LNCAP (cell line): ENCODE measurements at regions not wholly inside any gene's neighbourhood (a gene's known extent, or its start where the extent isn't known, plus 50 kb on each side); places are given as distances from the start of the nearest gene placed in this dataset.

Source experiments
- TF ChIP-seq, protein P1 (sequence below): fragments of 450-650 bp; IDR thresholded peaks from 2 replicates; pipeline ENCODE4 v1.5.1; 2017; ENCODE audit warnings: mild to moderate bottlenecking

- TF ChIP-seq, protein P1, sequence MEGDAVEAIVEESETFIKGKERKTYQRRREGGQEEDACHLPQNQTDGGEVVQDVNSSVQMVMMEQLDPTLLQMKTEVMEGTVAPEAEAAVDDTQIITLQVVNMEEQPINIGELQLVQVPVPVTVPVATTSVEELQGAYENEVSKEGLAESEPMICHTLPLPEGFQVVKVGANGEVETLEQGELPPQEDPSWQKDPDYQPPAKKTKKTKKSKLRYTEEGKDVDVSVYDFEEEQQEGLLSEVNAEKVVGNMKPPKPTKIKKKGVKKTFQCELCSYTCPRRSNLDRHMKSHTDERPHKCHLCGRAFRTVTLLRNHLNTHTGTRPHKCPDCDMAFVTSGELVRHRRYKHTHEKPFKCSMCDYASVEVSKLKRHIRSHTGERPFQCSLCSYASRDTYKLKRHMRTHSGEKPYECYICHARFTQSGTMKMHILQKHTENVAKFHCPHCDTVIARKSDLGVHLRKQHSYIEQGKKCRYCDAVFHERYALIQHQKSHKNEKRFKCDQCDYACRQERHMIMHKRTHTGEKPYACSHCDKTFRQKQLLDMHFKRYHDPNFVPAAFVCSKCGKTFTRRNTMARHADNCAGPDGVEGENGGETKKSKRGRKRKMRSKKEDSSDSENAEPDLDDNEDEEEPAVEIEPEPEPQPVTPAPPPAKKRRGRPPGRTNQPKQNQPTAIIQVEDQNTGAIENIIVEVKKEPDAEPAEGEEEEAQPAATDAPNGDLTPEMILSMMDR, result no peak
Measured at GRCh38 chr17:13212860-13213259, 195.0 kb upstream of the ELAC2 start.

GRCh38 chr17:13209081-13209480 lies 191.3 kb upstream of the ELAC2 start:
- TF ChIP-seq, protein P1, result no peak

- TF ChIP-seq, protein P1, result no peak
Measured at GRCh38 chr17:13204607-13205237, 186.9 kb upstream of the ELAC2 start.

- TF ChIP-seq, protein P1, result no peak
Measured at GRCh38 chr17:13202835-13203234, 185.0 kb upstream of the ELAC2 start.

GRCh38 chr17:13200671-13201070 lies 182.8 kb upstream of the ELAC2 start:
- TF ChIP-seq, protein P1, result no peak

DNA sequence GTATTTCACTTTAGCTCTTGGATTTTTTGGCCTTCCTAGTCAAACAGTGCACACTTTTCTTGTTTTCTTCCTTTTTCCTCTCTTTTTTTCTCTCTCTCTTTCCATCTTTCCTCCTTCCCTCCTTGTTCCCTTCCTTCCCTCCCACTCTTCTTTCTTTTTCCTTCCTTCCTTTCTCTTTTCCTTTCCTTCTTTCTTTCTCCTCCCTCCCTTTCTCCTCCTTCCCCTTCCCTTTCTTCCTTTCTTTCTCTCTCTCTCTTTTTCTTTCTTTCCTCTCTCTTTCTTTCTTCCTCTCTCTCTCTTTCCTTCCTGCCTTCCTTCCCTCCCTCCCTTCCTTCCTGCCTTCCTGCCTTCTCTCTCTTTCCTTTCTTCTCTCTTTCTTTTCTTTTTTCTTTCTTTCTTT lies 181.6 kb upstream of the ELAC2 start:
- TF ChIP-seq, protein P1, result no peak

DNA sequence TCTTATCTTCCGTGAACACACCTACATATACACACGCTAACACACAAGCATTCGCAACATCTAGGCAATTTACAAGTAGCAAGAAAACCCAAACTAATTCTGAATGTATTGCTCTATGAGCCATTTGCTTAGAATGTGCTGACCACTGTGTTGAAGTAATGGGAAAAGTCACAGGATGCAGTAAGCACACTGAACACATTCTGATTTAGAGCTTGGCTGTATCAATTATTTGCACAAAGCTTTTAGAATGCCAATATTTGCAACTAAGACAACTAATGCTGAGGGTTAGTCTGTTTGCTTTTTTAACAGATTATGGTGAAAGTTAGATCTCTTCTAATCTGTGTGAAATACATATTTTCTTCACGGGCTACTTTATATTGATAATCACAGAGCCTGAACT lies 179.8 kb upstream of the ELAC2 start:
- TF ChIP-seq, protein P1, result no peak

GRCh38 chr17:13194887-13195286 lies 177.1 kb upstream of the ELAC2 start:
- TF ChIP-seq, protein P1, result no peak
